Thyroid gland (tissue), 4 donors: ENCODE measurements at regions not wholly inside any gene's neighbourhood (a gene's known extent, or its start where the extent isn't known, plus 50 kb on each side); places are given as distances from the start of the nearest gene placed in this dataset.

Source experiments
- CTCF ChIP-seq, 6 experiments: fragments of 200-600 bp in 3 of 6; fragments of 450-650 bp in 3 of 6; sonication (generic) in 3 of 6; IDR thresholded peaks; one replicate each; pipeline ENCODE4 v1.5.1; 2016 to 2019; ENCODE audit warnings: antibody characterized with exemption in 6 of 6, mild to moderate bottlenecking in 2 of 6, inconsistent platforms in 1 of 6, moderate library complexity in 1 of 6
- POLR2A ChIP-seq, 2 donors: fragments of 450-650 bp; IDR thresholded peaks; one replicate each; pipeline ENCODE4 v1.6.1; 2017; ENCODE audit warnings: antibody characterized with exemption in 2 of 2, mild to moderate bottlenecking in 2 of 2, moderate library complexity in 1 of 2

- TF ChIP-seq CTCF (IDR thresholded peaks at IDR 0.05), result no peak
- no peak for TF ChIP-seq POLR2A (IDR thresholded peaks at IDR 0.05)
Measured at GRCh38 chr2:123035541-123035940, 989.5 kb upstream of the CNTNAP5 start.
